Osteoblast (primary cell): ENCODE measurements at regions not wholly inside any gene's neighbourhood (a gene's known extent, or its start where the extent isn't known, plus 50 kb on each side); places are given as distances from the start of the nearest gene placed in this dataset.
A peak's percentile ranks its signal among the peaks of the same experiment; 100 is the strongest.
"Not testable (repeated sequence)": the region's sequence is repeated elsewhere in the genome, so short reads cannot be mapped to it uniquely, and the experiment has no call there.

Experiments used
- DNase-seq: peaks from one replicate; pipeline ENCODE4 v3.0.0; 2011; ENCODE audit warnings: low spot score, mixed read lengths; ENCODE audit not compliant: insufficient read length; ENCODE audit errors: missing footprints
- H2AFZ ChIP-seq: 2 replicates; pipeline ENCODE4 v1.6.0; 2011; ENCODE audit warnings: mild to moderate bottlenecking, low read length
- H3K27ac ChIP-seq: 2 replicates; pipeline ENCODE4 v1.5.1; 2011; ENCODE audit warnings: mild to moderate bottlenecking, low read depth, low read length, moderate library complexity
- H3K27me3 ChIP-seq: 2 replicates; pipeline ENCODE4 v1.6.0; 2012; ENCODE audit warnings: mild to moderate bottlenecking, control low read depth, inconsistent platforms, low read length, moderate library complexity; ENCODE audit not compliant: insufficient read depth
- H3K36me3 ChIP-seq: 2 replicates; pipeline ENCODE4 v1.5.1; 2011; ENCODE audit warnings: mild to moderate bottlenecking, low read length, control low read depth, moderate library complexity; ENCODE audit not compliant: insufficient read depth
- H3K4me1 ChIP-seq: 2 replicates; pipeline ENCODE4 v1.5.1; 2011; ENCODE audit warnings: mild to moderate bottlenecking, low read length, control low read depth, moderate library complexity; ENCODE audit not compliant: insufficient read depth
- H3K4me2 ChIP-seq: 2 replicates; pipeline ENCODE4 v1.6.0; 2011; ENCODE audit warnings: mild to moderate bottlenecking, low read length; ENCODE audit not compliant: insufficient read depth
- H3K4me3 ChIP-seq: fragments of 200-600 bp; sonication (generic); 3 replicates; pipeline ENCODE4 v1.5.1; 2012; ENCODE audit warnings: mild to moderate bottlenecking, low read length, inconsistent platforms; ENCODE audit not compliant: insufficient read depth
- H3K79me2 ChIP-seq: 2 replicates; pipeline ENCODE4 v1.6.0; 2012; ENCODE audit warnings: mild to moderate bottlenecking, low read length, control low read depth, inconsistent platforms; ENCODE audit not compliant: insufficient read depth
- H3K9me3 ChIP-seq: 2 replicates; pipeline ENCODE4 v1.5.1; 2011; ENCODE audit warnings: low read depth, low read length, control low read depth
- H4K20me1 ChIP-seq: 2 replicates; pipeline ENCODE4 v1.6.0; 2012; ENCODE audit warnings: mild to moderate bottlenecking, low read length, control low read depth; ENCODE audit not compliant: insufficient read depth
- CTCF ChIP-seq: IDR thresholded peaks from 2 replicates; pipeline ENCODE4 v1.5.1; 2011; ENCODE audit warnings: mild to moderate bottlenecking, low read depth, low read length, moderate library complexity; ENCODE audit errors: extremely low read depth

DNA sequence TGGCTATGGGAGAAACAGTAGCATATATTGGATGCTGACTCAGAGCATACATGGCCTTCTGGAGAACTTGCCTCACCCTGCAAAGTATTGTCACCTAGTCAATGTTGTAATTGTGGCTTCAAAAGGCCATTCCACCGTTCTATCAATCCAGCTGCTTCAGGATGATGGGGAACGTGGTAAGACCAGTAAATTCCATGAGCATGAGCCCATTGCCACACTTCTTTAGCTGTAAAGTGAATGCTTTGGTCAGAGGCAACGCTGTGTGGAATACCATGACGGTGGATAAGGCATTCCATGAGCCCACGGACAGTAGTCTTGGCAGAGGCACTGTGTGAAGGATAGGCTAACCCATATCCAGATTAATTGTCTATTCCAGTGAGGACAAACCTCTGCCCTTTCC, 1300.1 kb upstream of the ACVR2A start:
- Histone ChIP-seq H3K4me1 (no peaks in the 10 kb centered on the region), H4K20me1 (no peaks in the 10 kb centered on the region), H3K27ac (no peak overlapping the region), H3K4me3 (no peak overlapping the region), H3K36me3 (no peaks in the 10 kb centered on the region), H3K27me3 (no peaks in the 10 kb centered on the region), H3K9me3 (no peaks in the 10 kb centered on the region), H3K4me2 (no peak overlapping the region), H3K79me2 (no peaks in the 10 kb centered on the region), H2AFZ (no peak overlapping the region)
- DNase-seq: no peak
- TF ChIP-seq CTCF: no peak

GRCh38 chr2:146541896-146542295, 1302.9 kb upstream of the ACVR2A start:
- DNase-seq: no peak
- Histone ChIP-seq H3K4me3 (no peak overlapping the region), H2AFZ (no peak overlapping the region), H3K9me3 (no peaks in the 10 kb centered on the region), H3K4me1 (no peaks in the 10 kb centered on the region), H4K20me1 (no peaks in the 10 kb centered on the region), H3K79me2 (no peaks in the 10 kb centered on the region), H3K27ac (no peak overlapping the region), H3K27me3 (no peaks in the 10 kb centered on the region), H3K36me3 (no peaks in the 10 kb centered on the region), H3K4me2 (no peak overlapping the region)
- no peak for TF ChIP-seq CTCF

- peak; percentile 31 for DNase-seq
- TF ChIP-seq CTCF: no peak
- H3K4me3 ChIP-seq: no peak overlapping the region
- no peaks in the 10 kb centered on the region for H3K36me3 ChIP-seq
- H3K27me3 ChIP-seq: no peaks in the 10 kb centered on the region
- no peak overlapping the region for H3K27ac ChIP-seq
- H3K79me2 ChIP-seq: no peaks in the 10 kb centered on the region
- H3K4me2 ChIP-seq: no peak overlapping the region
- H3K4me1 ChIP-seq: no peaks in the 10 kb centered on the region
- no peaks in the 10 kb centered on the region for H3K9me3 ChIP-seq
- H2AFZ ChIP-seq: no peak overlapping the region
- H4K20me1 ChIP-seq: no peaks in the 10 kb centered on the region
These were observed 1304.4 kb upstream of the ACVR2A start for GRCh38 chr2:146540271-146540932.

DNA sequence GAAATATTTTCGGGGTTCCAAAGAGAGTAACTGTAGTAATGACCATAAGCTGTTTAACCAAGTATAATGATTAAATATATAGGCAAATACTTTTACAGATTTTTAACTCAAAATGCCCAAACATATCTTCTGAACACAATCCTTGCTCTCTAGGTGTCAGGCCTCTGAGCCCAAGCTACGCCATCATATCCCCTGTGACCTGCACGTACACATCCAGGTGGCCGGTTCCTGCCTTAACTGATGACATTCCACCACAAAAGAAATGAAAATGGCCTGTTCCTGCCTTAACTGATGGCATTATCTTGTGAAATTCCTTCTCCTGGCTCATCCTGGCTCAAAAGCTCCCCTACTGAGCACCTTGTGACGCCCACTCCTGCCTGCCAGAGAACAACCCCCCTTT, 1305.1 kb upstream of the ACVR2A start:
- not testable (repeated sequence) for H3K36me3 ChIP-seq, H2AFZ ChIP-seq, H3K4me3 ChIP-seq, H4K20me1 ChIP-seq, H3K27me3 ChIP-seq, H3K9me3 ChIP-seq, H3K79me2 ChIP-seq, H3K27ac ChIP-seq, DNase-seq, H3K4me2 ChIP-seq, H3K4me1 ChIP-seq
